ENCODE measurements at regions not wholly inside any gene's neighbourhood (a gene's known extent, or its start where the extent isn't known, plus 50 kb on each side); places are given as distances from the start of the nearest gene placed in this dataset.
A peak's percentile ranks its signal among the peaks of the same experiment; 100 is the strongest.

- H3K27me3 ChIP-seq (ENCODE audit: control insufficient read depth, insufficient read depth, low read length, poor library complexity, severe bottlenecking), result peaks cover 14% of the 10 kb centered on the region
- Mint-ChIP-seq H3K27me3 (ENCODE audit: insufficient read depth) (peaks cover 17% of the 10 kb centered on the region), H3K36me3 (ENCODE audit: low read depth) (no peaks in the 10 kb centered on the region), H3K27ac (no peak overlapping the region), H3K4me1 (peaks cover 12% of the 10 kb centered on the region), H3K9me3 (peaks cover 53% of the 10 kb centered on the region), H3K4me3 (no peak overlapping the region)
- WGBS, 2 experiments (ENCODE audit: insufficient coverage in 1 of 2, insufficient read length in 1 of 2), result 18% methylated on average over 6 of the region's 6 CpGs; no CpG with 5 or more reads in 1 of the 2 experiments
- no peak overlapping the region for H3K9ac ChIP-seq (ENCODE audit: extremely low read depth, low read length, poor library complexity, severe bottlenecking)
- DNase-seq, result peak; percentile 77
- H3K4me3 ChIP-seq (ENCODE audit: low read length), result no peak overlapping the region
- no peaks in the 10 kb centered on the region for H3K4me1 ChIP-seq (ENCODE audit: control insufficient read depth, insufficient read depth, low read length)
- H3K27ac ChIP-seq (ENCODE audit: low read depth, low read length), result no peak overlapping the region
- TF ChIP-seq CTCF (conservative IDR thresholded peaks at IDR 0.05), result peak; percentile 81
- H3K9me3 ChIP-seq (ENCODE audit: control insufficient read depth, low read length), result no peaks in the 10 kb centered on the region
- H3K36me3 ChIP-seq (ENCODE audit: control insufficient read depth, insufficient read depth, low read length), result no peaks in the 10 kb centered on the region
These were observed 58.6 kb upstream of the PAGE1 start for GRCh38 chrX:49754233-49754857.

GRCh38 chrX:49753691-49754090, 57.9 kb upstream of the PAGE1 start:
- Mint-ChIP-seq H3K9me3 (peaks cover 50% of the 10 kb centered on the region), H3K4me3 (no peak overlapping the region), H3K36me3 (ENCODE audit: low read depth) (no peaks in the 10 kb centered on the region), H3K27ac (no peak overlapping the region), H3K27me3 (ENCODE audit: insufficient read depth) (peaks cover 19% of the 10 kb centered on the region), H3K4me1 (peaks cover 12% of the 10 kb centered on the region)
- H3K27me3 ChIP-seq (ENCODE audit: control insufficient read depth, insufficient read depth, low read length, poor library complexity, severe bottlenecking), result peaks cover 14% of the 10 kb centered on the region
- H3K4me3 ChIP-seq (ENCODE audit: low read length), result no peak overlapping the region
- no peak overlapping the region for H3K9ac ChIP-seq (ENCODE audit: extremely low read depth, low read length, poor library complexity, severe bottlenecking)
- H3K27ac ChIP-seq (ENCODE audit: low read depth, low read length), result no peak overlapping the region
- no peaks in the 10 kb centered on the region for H3K4me1 ChIP-seq (ENCODE audit: control insufficient read depth, insufficient read depth, low read length)
- 80 to 92% methylated on average over 2 to 5 of the region's 5 CpGs for WGBS, 2 experiments (ENCODE audit: insufficient coverage in 1 of 2, insufficient read length in 1 of 2)
- H3K36me3 ChIP-seq (ENCODE audit: control insufficient read depth, insufficient read depth, low read length), result no peaks in the 10 kb centered on the region
- no peak for DNase-seq
- no peak for TF ChIP-seq CTCF (conservative IDR thresholded peaks at IDR 0.05)
- H3K9me3 ChIP-seq (ENCODE audit: control insufficient read depth, low read length), result no peaks in the 10 kb centered on the region

GRCh38 chrX:49748211-49748956, 52.6 kb upstream of the PAGE1 start:
- no peaks in the 10 kb centered on the region for H3K4me1 ChIP-seq (ENCODE audit: control insufficient read depth, insufficient read depth, low read length)
- H3K27ac ChIP-seq (ENCODE audit: low read depth, low read length), result no peak overlapping the region
- Mint-ChIP-seq H3K27ac (no peak overlapping the region), H3K9me3 (peaks cover 47% of the 10 kb centered on the region), H3K36me3 (ENCODE audit: low read depth) (no peaks in the 10 kb centered on the region), H3K27me3 (ENCODE audit: insufficient read depth) (peaks cover 5% of the 10 kb centered on the region), H3K4me3 (no peak overlapping the region), H3K4me1 (peaks cover 7% of the 10 kb centered on the region)
- no peak for DNase-seq
- no peak overlapping the region for H3K9ac ChIP-seq (ENCODE audit: extremely low read depth, low read length, poor library complexity, severe bottlenecking)
- no peaks in the 10 kb centered on the region for H3K36me3 ChIP-seq (ENCODE audit: control insufficient read depth, insufficient read depth, low read length)
- H3K4me3 ChIP-seq (ENCODE audit: low read length), result no peak overlapping the region
- no peak for TF ChIP-seq CTCF (conservative IDR thresholded peaks at IDR 0.05)
- H3K27me3 ChIP-seq (ENCODE audit: control insufficient read depth, insufficient read depth, low read length, poor library complexity, severe bottlenecking), result no peaks in the 10 kb centered on the region
- no peaks in the 10 kb centered on the region for H3K9me3 ChIP-seq (ENCODE audit: control insufficient read depth, low read length)
- WGBS, 2 experiments (ENCODE audit: insufficient coverage in 1 of 2, insufficient read length in 1 of 2), result 50 to 65% methylated on average over 1 to 2 of the region's 2 CpGs
